Liver (tissue), 3 donors: ENCODE measurements at regions not wholly inside any gene's neighbourhood (a gene's known extent, or its start where the extent isn't known, plus 50 kb on each side); places are given as distances from the start of the nearest gene placed in this dataset.

Experiments
- ATF3 ChIP-seq: IDR thresholded peaks from 2 replicates; pipeline ENCODE4 v1.6.1; 2016; ENCODE audit warnings: antibody characterized with exemption
- EGR1 ChIP-seq, 2 donors: IDR thresholded peaks; 2 replicates each; pipeline ENCODE4 v1.6.1; 2016 to 2018; ENCODE audit warnings: antibody characterized with exemption in 2 of 2, low read depth in 2 of 2
- FOXA1 ChIP-seq: IDR thresholded peaks from 2 replicates; pipeline ENCODE4 v1.6.1; 2016; ENCODE audit warnings: antibody characterized with exemption
- GABPA ChIP-seq, 2 donors: IDR thresholded peaks in 1 of 2; conservative IDR thresholded peaks in 1 of 2; 2 replicates each; pipeline ENCODE4 v1.6.1; 2016; ENCODE audit warnings: antibody characterized with exemption in 2 of 2, mild to moderate bottlenecking in 1 of 2, moderate library complexity in 1 of 2
- HNF4G ChIP-seq: IDR thresholded peaks from 2 replicates; pipeline ENCODE4 v1.6.1; 2016; ENCODE audit warnings: antibody characterized with exemption
- JUND ChIP-seq, 2 donors: IDR thresholded peaks; 2 replicates each; pipeline ENCODE4 v1.6.1; 2016; ENCODE audit warnings: antibody characterized with exemption in 2 of 2
- NR2F2 ChIP-seq: IDR thresholded peaks from 2 replicates; pipeline ENCODE4 v1.6.1; 2016; ENCODE audit warnings: antibody characterized with exemption
- RAD21 ChIP-seq, 2 donors: IDR thresholded peaks; 2 replicates each; pipeline ENCODE4 v1.6.1; 2016; ENCODE audit warnings: antibody characterized with exemption in 2 of 2, mild to moderate bottlenecking in 2 of 2
- SP1 ChIP-seq: IDR thresholded peaks from 2 replicates; pipeline ENCODE4 v1.6.1; 2018; ENCODE audit warnings: antibody characterized with exemption, mild to moderate bottlenecking
- TAF1 ChIP-seq: conservative IDR thresholded peaks from 2 replicates; pipeline ENCODE4 v1.6.1; 2016; ENCODE audit warnings: antibody characterized with exemption, mild to moderate bottlenecking
- YY1 ChIP-seq: IDR thresholded peaks from 2 replicates; pipeline ENCODE4 v1.6.1; 2016; ENCODE audit warnings: antibody characterized with exemption, mild to moderate bottlenecking
- TF ChIP-seq, protein P1 (sequence below): IDR thresholded peaks from 2 replicates; pipeline ENCODE4 v1.6.1; 2016; ENCODE audit warnings: antibody characterized with exemption
- TF ChIP-seq, protein P2 (sequence below): fragments of 150-350 bp; IDR thresholded peaks from 2 replicates; pipeline ENCODE4 v1.5.1; 2017; ENCODE audit warnings: improper control_type of control experiment, low read depth, low read length; ENCODE audit not compliant: missing input control
- donor health status: healthy.
- donor health status: healthy.

DNA sequence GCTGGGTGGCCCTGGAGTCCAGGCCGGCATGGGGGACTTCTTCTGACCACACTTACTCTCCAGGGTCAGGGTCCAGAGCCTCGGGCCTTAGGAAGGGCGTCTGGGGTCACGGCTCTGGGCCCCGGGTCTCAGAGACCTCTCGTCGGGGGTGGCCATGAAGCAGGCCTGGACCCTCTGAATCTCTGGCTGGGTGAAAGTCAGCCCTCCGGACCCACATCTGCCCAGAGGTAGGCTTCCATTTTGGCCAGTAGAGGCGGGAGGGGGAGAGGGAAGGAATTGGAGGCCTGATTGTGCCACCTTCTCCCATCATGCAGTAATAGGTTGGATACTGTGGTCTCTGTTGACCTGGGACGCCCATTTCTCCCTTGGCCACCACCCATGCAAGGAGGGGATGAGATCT, 125.3 kb upstream of the GPC1 start:
- TF ChIP-seq, protein P1, sequence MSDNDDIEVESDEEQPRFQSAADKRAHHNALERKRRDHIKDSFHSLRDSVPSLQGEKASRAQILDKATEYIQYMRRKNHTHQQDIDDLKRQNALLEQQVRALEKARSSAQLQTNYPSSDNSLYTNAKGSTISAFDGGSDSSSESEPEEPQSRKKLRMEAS = no peak
- TF ChIP-seq ATF3 (no peak), YY1 (no peak), TAF1 (no peak), SP1 (no peak), GABPA (IDR thresholded peaks at IDR 0.05 in 1 of 2, conservative IDR thresholded peaks at IDR 0.05 in 1 of 2) (no peak), EGR1 (IDR thresholded peaks at IDR 0.05; ENCODE audit: low read depth in 2 of 2) (no peak), RAD21 (IDR thresholded peaks at IDR 0.05) (no peak), HNF4G (no peak), FOXA1 (no peak), NR2F2 (no peak), JUND (IDR thresholded peaks at IDR 0.05) (no peak)
- TF ChIP-seq, protein P2, sequence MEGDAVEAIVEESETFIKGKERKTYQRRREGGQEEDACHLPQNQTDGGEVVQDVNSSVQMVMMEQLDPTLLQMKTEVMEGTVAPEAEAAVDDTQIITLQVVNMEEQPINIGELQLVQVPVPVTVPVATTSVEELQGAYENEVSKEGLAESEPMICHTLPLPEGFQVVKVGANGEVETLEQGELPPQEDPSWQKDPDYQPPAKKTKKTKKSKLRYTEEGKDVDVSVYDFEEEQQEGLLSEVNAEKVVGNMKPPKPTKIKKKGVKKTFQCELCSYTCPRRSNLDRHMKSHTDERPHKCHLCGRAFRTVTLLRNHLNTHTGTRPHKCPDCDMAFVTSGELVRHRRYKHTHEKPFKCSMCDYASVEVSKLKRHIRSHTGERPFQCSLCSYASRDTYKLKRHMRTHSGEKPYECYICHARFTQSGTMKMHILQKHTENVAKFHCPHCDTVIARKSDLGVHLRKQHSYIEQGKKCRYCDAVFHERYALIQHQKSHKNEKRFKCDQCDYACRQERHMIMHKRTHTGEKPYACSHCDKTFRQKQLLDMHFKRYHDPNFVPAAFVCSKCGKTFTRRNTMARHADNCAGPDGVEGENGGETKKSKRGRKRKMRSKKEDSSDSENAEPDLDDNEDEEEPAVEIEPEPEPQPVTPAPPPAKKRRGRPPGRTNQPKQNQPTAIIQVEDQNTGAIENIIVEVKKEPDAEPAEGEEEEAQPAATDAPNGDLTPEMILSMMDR = no peak
